LHCN-M2 (cell line): ENCODE measurements at regions not wholly inside any gene's neighbourhood (a gene's known extent, or its start where the extent isn't known, plus 50 kb on each side); places are given as distances from the start of the nearest gene placed in this dataset.
"Not testable (repeated sequence)": the region's sequence is repeated elsewhere in the genome, so short reads cannot be mapped to it uniquely, and the experiment has no call there.

Source experiments
- DNase-seq: peaks from one replicate; pipeline ENCODE4 v3.0.0-alpha.2; 2012; ENCODE audit warnings: low read depth

GRCh38 chr9:85208666-85209065 lies 533.1 kb downstream of the AGTPBP1 start:
- no peak for DNase-seq

- DNase-seq: no peak
Observed at GRCh38 chr9:85204176-85204575, 534.6 kb downstream of the NTRK2 start.

- DNase-seq: no peak
Observed at GRCh38 chr9:85202596-85202995, 533.1 kb downstream of the NTRK2 start.

- no peak for DNase-seq
Observed at GRCh38 chr9:85200726-85201404, 531.3 kb downstream of the NTRK2 start.

GRCh38 chr9:85199866-85200495 lies 530.5 kb downstream of the NTRK2 start:
- no peak for DNase-seq

GRCh38 chr9:85192750-85193149 lies 523.2 kb downstream of the NTRK2 start:
- DNase-seq: no peak

- DNase-seq: no peak
Observed at GRCh38 chr9:85186218-85186585, 516.7 kb downstream of the NTRK2 start.

- no peak for DNase-seq
Observed at GRCh38 chr9:85185486-85186217, 516.1 kb downstream of the NTRK2 start.

GRCh38 chr9:85182383-85182782 lies 512.9 kb downstream of the NTRK2 start:
- DNase-seq: no peak

- DNase-seq: no peak
Observed at GRCh38 chr9:85178474-85178873, 508.9 kb downstream of the NTRK2 start.

- no peak for DNase-seq
Observed at GRCh38 chr9:85173967-85174366, 504.4 kb downstream of the NTRK2 start.

GRCh38 chr9:85172001-85172978 lies 502.8 kb downstream of the NTRK2 start:
- no peak for DNase-seq

GRCh38 chr9:85171163-85171562 lies 501.6 kb downstream of the NTRK2 start:
- no peak for DNase-seq

- no peak for DNase-seq
Observed at GRCh38 chr9:85168412-85168811, 498.9 kb downstream of the NTRK2 start.

GRCh38 chr9:85167146-85167545 lies 497.6 kb downstream of the NTRK2 start:
- DNase-seq: no peak

- DNase-seq: no peak
Observed at GRCh38 chr9:85163825-85164224, 494.3 kb downstream of the NTRK2 start.

GRCh38 chr9:85163415-85163814 lies 493.9 kb downstream of the NTRK2 start:
- no peak for DNase-seq

GRCh38 chr9:85162822-85163221 lies 493.3 kb downstream of the NTRK2 start:
- no peak for DNase-seq

GRCh38 chr9:85160944-85161343 lies 491.4 kb downstream of the NTRK2 start:
- not testable (repeated sequence) for DNase-seq

- no peak for DNase-seq
Observed at GRCh38 chr9:85158512-85158911, 489.0 kb downstream of the NTRK2 start.

GRCh38 chr9:85157772-85158171 lies 488.2 kb downstream of the NTRK2 start:
- no peak for DNase-seq

GRCh38 chr9:85156652-85157051 lies 487.1 kb downstream of the NTRK2 start:
- DNase-seq: no peak
